ENCODE measurements at regions not wholly inside any gene's neighbourhood (a gene's known extent, or its start where the extent isn't known, plus 50 kb on each side); places are given as distances from the start of the nearest gene placed in this dataset.

DNA sequence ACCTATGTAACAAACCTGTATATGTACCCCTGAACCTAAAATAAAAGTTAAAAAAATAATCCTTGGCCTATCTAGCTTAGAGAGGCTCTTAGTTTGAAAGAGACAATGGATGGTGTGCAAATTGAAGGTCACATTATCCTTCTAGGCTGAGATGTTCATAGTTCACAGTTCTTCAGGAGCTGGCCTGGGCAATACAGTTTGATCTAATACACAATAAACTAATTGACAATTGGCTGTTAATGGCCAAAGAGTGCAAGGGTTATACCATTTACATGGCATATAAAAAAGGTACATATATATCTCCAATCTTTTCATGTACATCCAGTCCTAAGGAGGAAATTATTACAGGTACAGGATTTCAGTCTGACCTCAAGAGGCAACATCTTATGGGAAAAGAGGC lies 117.4 kb upstream of the NEDD9 start:
- H3K9ac ChIP-seq (ENCODE audit: low read length in 3 of 3), result no peak overlapping the region
- DNase-seq, result no peak
- FAIRE-seq, result no peak
- intact Hi-C loops (cut with DNase I), result no loop called here
- peaks cover 0 to 2% (median 0%) of the 10 kb centered on the region in 3 donors for H3K4me1 ChIP-seq (ENCODE audit: control insufficient read depth in 2 of 3, insufficient read depth in 2 of 3, low read depth in 1 of 3, low read length in 3 of 3)
- TF ChIP-seq, protein P1, sequence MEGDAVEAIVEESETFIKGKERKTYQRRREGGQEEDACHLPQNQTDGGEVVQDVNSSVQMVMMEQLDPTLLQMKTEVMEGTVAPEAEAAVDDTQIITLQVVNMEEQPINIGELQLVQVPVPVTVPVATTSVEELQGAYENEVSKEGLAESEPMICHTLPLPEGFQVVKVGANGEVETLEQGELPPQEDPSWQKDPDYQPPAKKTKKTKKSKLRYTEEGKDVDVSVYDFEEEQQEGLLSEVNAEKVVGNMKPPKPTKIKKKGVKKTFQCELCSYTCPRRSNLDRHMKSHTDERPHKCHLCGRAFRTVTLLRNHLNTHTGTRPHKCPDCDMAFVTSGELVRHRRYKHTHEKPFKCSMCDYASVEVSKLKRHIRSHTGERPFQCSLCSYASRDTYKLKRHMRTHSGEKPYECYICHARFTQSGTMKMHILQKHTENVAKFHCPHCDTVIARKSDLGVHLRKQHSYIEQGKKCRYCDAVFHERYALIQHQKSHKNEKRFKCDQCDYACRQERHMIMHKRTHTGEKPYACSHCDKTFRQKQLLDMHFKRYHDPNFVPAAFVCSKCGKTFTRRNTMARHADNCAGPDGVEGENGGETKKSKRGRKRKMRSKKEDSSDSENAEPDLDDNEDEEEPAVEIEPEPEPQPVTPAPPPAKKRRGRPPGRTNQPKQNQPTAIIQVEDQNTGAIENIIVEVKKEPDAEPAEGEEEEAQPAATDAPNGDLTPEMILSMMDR (IDR thresholded peaks at IDR 0.05; ENCODE audit: borderline replicate concordance, extremely low read depth, insufficient read depth), result no peak
- no peak overlapping the region for H3K27ac ChIP-seq (ENCODE audit: low read depth in 2 of 2, low read length in 2 of 2)
- H3K4me3 ChIP-seq (ENCODE audit: low read length in 3 of 3), result no peak overlapping the region
- no peaks in the 10 kb centered on the region for H3K9me3 ChIP-seq (ENCODE audit: control insufficient read depth in 2 of 3, insufficient read depth in 1 of 3, low read length in 3 of 3)
- H3K27me3 ChIP-seq (ENCODE audit: control insufficient read depth, insufficient read depth, low read length), result no peaks in the 10 kb centered on the region
- H3K36me3 ChIP-seq (ENCODE audit: control insufficient read depth in 2 of 3, insufficient read depth in 3 of 3, low read length in 3 of 3), result no peaks in the 10 kb centered on the region

DNA sequence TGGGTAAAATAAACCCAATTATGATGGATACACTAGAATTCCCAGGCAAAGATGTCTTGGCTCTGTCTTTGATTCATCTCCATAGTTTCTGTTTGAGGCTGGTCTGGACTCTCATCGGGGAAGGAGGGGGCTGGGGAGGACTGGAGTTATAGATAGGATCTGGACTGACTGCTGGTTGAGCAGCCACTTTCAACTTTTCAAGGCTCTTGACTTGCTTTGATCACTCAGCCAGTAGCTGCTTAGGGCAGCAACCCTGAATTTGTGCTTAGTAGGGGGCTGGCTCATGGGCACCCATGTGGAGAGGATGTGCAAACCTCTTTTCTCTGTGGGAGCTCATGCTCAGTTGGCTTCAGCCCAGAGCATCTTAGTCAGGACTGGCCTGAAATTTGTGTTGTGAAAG lies 114.0 kb upstream of the NEDD9 start:
- no peaks in the 10 kb centered on the region for H3K27me3 ChIP-seq (ENCODE audit: control insufficient read depth, insufficient read depth, low read length)
- H3K4me1 ChIP-seq (ENCODE audit: control insufficient read depth in 2 of 3, insufficient read depth in 2 of 3, low read depth in 1 of 3, low read length in 3 of 3), result peaks cover 0 to 7% (median 0%) of the 10 kb centered on the region in 3 donors
- TF ChIP-seq, protein P1 (IDR thresholded peaks at IDR 0.05; ENCODE audit: borderline replicate concordance, extremely low read depth, insufficient read depth), result no peak
- no peak overlapping the region for H3K4me3 ChIP-seq (ENCODE audit: low read length in 3 of 3)
- intact Hi-C loops (cut with DNase I), result no loop called here
- no peaks in the 10 kb centered on the region for H3K36me3 ChIP-seq (ENCODE audit: control insufficient read depth in 2 of 3, insufficient read depth in 3 of 3, low read length in 3 of 3)
- DNase-seq, result peak in 4 of 5 donors; percentile 59 to 82 (median 78)
- H3K27ac ChIP-seq (ENCODE audit: low read depth in 2 of 2, low read length in 2 of 2), result no peak overlapping the region
- FAIRE-seq, result no peak
- H3K9me3 ChIP-seq (ENCODE audit: control insufficient read depth in 2 of 3, insufficient read depth in 1 of 3, low read length in 3 of 3), result no peaks in the 10 kb centered on the region
- H3K9ac ChIP-seq (ENCODE audit: low read length in 3 of 3), result no peak overlapping the region

DNA sequence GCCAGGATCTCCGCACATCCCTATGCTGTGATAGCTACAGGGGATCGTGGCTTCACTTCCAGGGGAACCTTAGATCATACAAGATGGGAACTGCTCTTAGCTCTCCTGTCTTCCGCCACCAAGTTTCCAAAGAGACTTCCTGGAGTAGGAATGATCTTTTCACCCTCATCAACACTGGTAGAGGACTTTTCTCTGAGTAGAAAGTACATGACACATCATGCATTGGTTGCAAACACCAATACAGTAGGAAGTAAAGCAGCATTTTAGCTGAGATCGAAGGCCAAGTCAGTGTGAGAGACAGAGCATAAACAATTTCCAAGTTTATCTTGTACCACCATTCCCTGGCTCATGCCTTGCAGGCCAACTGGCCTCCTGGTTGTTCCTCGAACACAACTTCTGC lies 113.1 kb upstream of the NEDD9 start:
- Histone ChIP-seq H3K4me3 (ENCODE audit: low read length in 3 of 3) (no peak overlapping the region), H3K4me1 (ENCODE audit: control insufficient read depth in 2 of 3, insufficient read depth in 2 of 3, low read depth in 1 of 3, low read length in 3 of 3) (peaks cover 0 to 7% (median 0%) of the 10 kb centered on the region in 3 donors), H3K36me3 (ENCODE audit: control insufficient read depth in 2 of 3, insufficient read depth in 3 of 3, low read length in 3 of 3) (no peaks in the 10 kb centered on the region), H3K27me3 (ENCODE audit: control insufficient read depth, insufficient read depth, low read length) (no peaks in the 10 kb centered on the region), H3K9me3 (ENCODE audit: control insufficient read depth in 2 of 3, insufficient read depth in 1 of 3, low read length in 3 of 3) (no peaks in the 10 kb centered on the region), H3K9ac (ENCODE audit: low read length in 3 of 3) (no peak overlapping the region), H3K27ac (ENCODE audit: low read depth in 2 of 2, low read length in 2 of 2) (no peak overlapping the region)
- no peak for DNase-seq
- TF ChIP-seq, protein P1 (IDR thresholded peaks at IDR 0.05; ENCODE audit: borderline replicate concordance, extremely low read depth, insufficient read depth), result no peak
- intact Hi-C loops (cut with DNase I), result no loop called here
- FAIRE-seq, result no peak

All from kidney (tissue), 13 donors.